Testis (tissue), 2 donors: ENCODE measurements at regions not wholly inside any gene's neighbourhood (a gene's known extent, or its start where the extent isn't known, plus 50 kb on each side); places are given as distances from the start of the nearest gene placed in this dataset.

Experiments
- CTCF ChIP-seq, 3 experiments: fragments of 450-650 bp in 2 of 3; fragments of 200-600 bp in 1 of 3; sonication (generic) in 1 of 3; IDR thresholded peaks; one replicate each; pipeline ENCODE4 v1.5.1; 2016 to 2019; ENCODE audit warnings: antibody characterized with exemption in 3 of 3, mild to moderate bottlenecking in 2 of 3, moderate library complexity in 1 of 3
- POLR2A ChIP-seq: fragments of 450-650 bp; IDR thresholded peaks from one replicate; pipeline ENCODE4 v1.6.1; 2017; ENCODE audit warnings: antibody characterized with exemption, mild to moderate bottlenecking, moderate library complexity

- no peak for TF ChIP-seq CTCF (IDR thresholded peaks at IDR 0.05)
- TF ChIP-seq POLR2A, result no peak
Measured at GRCh38 chr2:47235132-47235531, 58.8 kb upstream of the CALM2 start.
